Brain microvascular endothelial cell (primary cell): ENCODE measurements at regions not wholly inside any gene's neighbourhood (a gene's known extent, or its start where the extent isn't known, plus 50 kb on each side); places are given as distances from the start of the nearest gene placed in this dataset.

Source experiments
- DNase-seq: peaks from one replicate; pipeline ENCODE4 v3.0.0-alpha.2; 2020
- H3K27ac ChIP-seq: fragments of 250-450 bp; sonication (Bioruptor Pico); 2 replicates; pipeline ENCODE4 v1.5.1; 2020; ENCODE audit warnings: mild to moderate bottlenecking, moderate library complexity
- H3K27me3 ChIP-seq: fragments of 250-450 bp; sonication (Bioruptor Pico); replicated peaks from 2 replicates; pipeline ENCODE4 v1.5.1; 2020; ENCODE audit warnings: mild to moderate bottlenecking
- H3K36me3 ChIP-seq: fragments of 250-450 bp; sonication (Bioruptor Pico); replicated peaks from 2 replicates; pipeline ENCODE4 v1.5.1; 2020; ENCODE audit warnings: mild to moderate bottlenecking
- H3K4me3 ChIP-seq: 2 replicates; pipeline ENCODE4 v1.5.1; 2011; ENCODE audit warnings: low read depth, mild to moderate bottlenecking, control low read depth, low read length, moderate library complexity
- in situ Hi-C: cut with HindIII; loops from 2 replicates; pipeline ENCODE4 v1.10.0; 2017; ENCODE audit warnings: low sequenced_read_pairs, low pct_ligation_motif_present
- TF ChIP-seq, protein P1 (sequence below): IDR thresholded peaks from 2 replicates; pipeline ENCODE4 v1.5.1; 2011; ENCODE audit warnings: low read depth, mild to moderate bottlenecking, moderate library complexity, low read length, control low read depth, inconsistent platforms; ENCODE audit errors: missing control alignments

GRCh38 chr5:90294604-90295003, 115.0 kb downstream of the CETN3 start:
- in situ Hi-C loops: no loop called here
- TF ChIP-seq, protein P1, sequence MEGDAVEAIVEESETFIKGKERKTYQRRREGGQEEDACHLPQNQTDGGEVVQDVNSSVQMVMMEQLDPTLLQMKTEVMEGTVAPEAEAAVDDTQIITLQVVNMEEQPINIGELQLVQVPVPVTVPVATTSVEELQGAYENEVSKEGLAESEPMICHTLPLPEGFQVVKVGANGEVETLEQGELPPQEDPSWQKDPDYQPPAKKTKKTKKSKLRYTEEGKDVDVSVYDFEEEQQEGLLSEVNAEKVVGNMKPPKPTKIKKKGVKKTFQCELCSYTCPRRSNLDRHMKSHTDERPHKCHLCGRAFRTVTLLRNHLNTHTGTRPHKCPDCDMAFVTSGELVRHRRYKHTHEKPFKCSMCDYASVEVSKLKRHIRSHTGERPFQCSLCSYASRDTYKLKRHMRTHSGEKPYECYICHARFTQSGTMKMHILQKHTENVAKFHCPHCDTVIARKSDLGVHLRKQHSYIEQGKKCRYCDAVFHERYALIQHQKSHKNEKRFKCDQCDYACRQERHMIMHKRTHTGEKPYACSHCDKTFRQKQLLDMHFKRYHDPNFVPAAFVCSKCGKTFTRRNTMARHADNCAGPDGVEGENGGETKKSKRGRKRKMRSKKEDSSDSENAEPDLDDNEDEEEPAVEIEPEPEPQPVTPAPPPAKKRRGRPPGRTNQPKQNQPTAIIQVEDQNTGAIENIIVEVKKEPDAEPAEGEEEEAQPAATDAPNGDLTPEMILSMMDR: peak; percentile 13
- Histone ChIP-seq H3K27me3 (no peaks in the 10 kb centered on the region), H3K4me3 (no peak overlapping the region), H3K36me3 (no peaks in the 10 kb centered on the region), H3K27ac (no peak overlapping the region)
- DNase-seq: no peak

- peak; percentile 89 for DNase-seq
- in situ Hi-C loops: no loop called here
- Histone ChIP-seq H3K4me3 (no peak overlapping the region), H3K27me3 (no peaks in the 10 kb centered on the region), H3K36me3 (no peaks in the 10 kb centered on the region), H3K27ac (peak overlapping the region; percentile 67)
- TF ChIP-seq, protein P1: no peak
These were observed 115.6 kb downstream of the CETN3 start for GRCh38 chr5:90293931-90294330.

GRCh38 chr5:90290648-90291047, 118.9 kb downstream of the CETN3 start:
- DNase-seq: no peak
- TF ChIP-seq, protein P1: no peak
- no peak overlapping the region for H3K27ac ChIP-seq
- no peak overlapping the region for H3K4me3 ChIP-seq
- H3K36me3 ChIP-seq: no peaks in the 10 kb centered on the region
- H3K27me3 ChIP-seq: no peaks in the 10 kb centered on the region
- in situ Hi-C loops: no loop called here

GRCh38 chr5:90289837-90290236, 119.7 kb downstream of the CETN3 start:
- no peak overlapping the region for H3K4me3 ChIP-seq
- TF ChIP-seq, protein P1: no peak
- H3K27ac ChIP-seq: no peak overlapping the region
- H3K36me3 ChIP-seq: no peaks in the 10 kb centered on the region
- in situ Hi-C loops: no loop called here
- H3K27me3 ChIP-seq: no peaks in the 10 kb centered on the region
- no peak for DNase-seq

GRCh38 chr5:90287036-90287435, 122.5 kb downstream of the CETN3 start:
- no peak overlapping the region for H3K4me3 ChIP-seq
- TF ChIP-seq, protein P1: no peak
- no peak overlapping the region for H3K27ac ChIP-seq
- no peaks in the 10 kb centered on the region for H3K27me3 ChIP-seq
- no peaks in the 10 kb centered on the region for H3K36me3 ChIP-seq
- DNase-seq: no peak
- in situ Hi-C loops: no loop called here

DNA sequence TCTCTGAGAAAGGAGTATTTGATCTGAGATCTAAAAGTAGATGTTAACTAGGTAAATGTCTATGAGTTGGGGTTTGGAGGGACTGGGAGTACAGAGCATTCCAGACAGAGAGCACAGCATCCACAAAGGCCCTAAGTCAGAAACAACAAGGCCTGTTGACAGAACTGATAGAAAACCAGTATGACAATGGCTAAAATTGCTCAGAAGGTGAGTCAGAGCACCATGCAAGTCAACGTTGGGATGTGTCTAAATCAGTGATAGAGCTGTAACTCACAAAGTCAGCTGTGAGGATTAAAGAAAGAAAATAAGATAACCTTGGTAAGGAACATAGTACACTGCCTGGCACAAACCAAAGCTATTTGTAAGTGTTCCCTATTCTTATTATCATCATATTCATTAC, 124.0 kb downstream of the CETN3 start:
- TF ChIP-seq, protein P1: no peak
- Histone ChIP-seq H3K4me3 (no peak overlapping the region), H3K27ac (no peak overlapping the region), H3K36me3 (no peaks in the 10 kb centered on the region), H3K27me3 (no peaks in the 10 kb centered on the region)
- no peak for DNase-seq
- in situ Hi-C loops: no loop called here
